ENCODE measurements at regions not wholly inside any gene's neighbourhood (a gene's known extent, or its start where the extent isn't known, plus 50 kb on each side); places are given as distances from the start of the nearest gene placed in this dataset.

- H3K4me1 ChIP-seq: peaks cover 0 to 5% (median 0%) of the 10 kb centered on the region in 9 donors
- H3K9me3 ChIP-seq: peaks cover 0 to 15% (median 0%) of the 10 kb centered on the region in 11 donors
- no peak for DNase-seq
- TF ChIP-seq, protein P1, sequence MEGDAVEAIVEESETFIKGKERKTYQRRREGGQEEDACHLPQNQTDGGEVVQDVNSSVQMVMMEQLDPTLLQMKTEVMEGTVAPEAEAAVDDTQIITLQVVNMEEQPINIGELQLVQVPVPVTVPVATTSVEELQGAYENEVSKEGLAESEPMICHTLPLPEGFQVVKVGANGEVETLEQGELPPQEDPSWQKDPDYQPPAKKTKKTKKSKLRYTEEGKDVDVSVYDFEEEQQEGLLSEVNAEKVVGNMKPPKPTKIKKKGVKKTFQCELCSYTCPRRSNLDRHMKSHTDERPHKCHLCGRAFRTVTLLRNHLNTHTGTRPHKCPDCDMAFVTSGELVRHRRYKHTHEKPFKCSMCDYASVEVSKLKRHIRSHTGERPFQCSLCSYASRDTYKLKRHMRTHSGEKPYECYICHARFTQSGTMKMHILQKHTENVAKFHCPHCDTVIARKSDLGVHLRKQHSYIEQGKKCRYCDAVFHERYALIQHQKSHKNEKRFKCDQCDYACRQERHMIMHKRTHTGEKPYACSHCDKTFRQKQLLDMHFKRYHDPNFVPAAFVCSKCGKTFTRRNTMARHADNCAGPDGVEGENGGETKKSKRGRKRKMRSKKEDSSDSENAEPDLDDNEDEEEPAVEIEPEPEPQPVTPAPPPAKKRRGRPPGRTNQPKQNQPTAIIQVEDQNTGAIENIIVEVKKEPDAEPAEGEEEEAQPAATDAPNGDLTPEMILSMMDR (IDR thresholded peaks at IDR 0.05): no peak
- no peaks in the 10 kb centered on the region for H3K36me3 ChIP-seq
- ATAC-seq: no peak
- no peak overlapping the region for H3K4me3 ChIP-seq
- no peaks in the 10 kb centered on the region for H3K27me3 ChIP-seq
- intact Hi-C loops (cut with DNase I): no loop called here
- no peak overlapping the region for H3K27ac ChIP-seq
Measured at GRCh38 chr1:65558215-65558614, 137.7 kb downstream of the LEPR start.

DNA sequence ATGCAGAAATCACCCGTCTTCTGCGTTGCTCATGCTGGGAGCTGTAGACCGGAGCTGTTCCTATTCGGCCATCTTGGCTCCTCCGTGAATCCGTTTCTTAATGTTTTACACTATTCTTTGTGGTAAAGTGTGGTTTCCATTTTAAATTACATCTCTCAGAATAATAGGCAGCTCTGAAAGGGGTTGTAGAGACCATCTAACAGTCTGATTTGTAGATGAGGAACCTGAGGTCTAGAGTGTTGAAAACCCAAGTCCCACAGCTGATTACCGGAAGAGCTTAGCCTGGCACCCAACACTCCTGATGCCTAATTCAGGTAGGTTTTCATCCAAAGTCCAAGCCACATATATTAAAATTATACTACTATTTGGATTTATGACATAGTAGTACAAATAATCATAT, 144.0 kb downstream of the LEPR start:
- intact Hi-C loops (cut with DNase I): no loop called here
- DNase-seq (no peak), ATAC-seq (no peak)
- no peak overlapping the region for H3K27ac ChIP-seq
- H3K36me3 ChIP-seq: peaks cover 0 to 16% (median 0%) of the 10 kb centered on the region in 9 donors
- no peak overlapping the region for H3K4me3 ChIP-seq
- WGBS, 2 donors: 84 to 98% methylated on average over 6 to 7 of the region's 7 CpGs
- TF ChIP-seq, protein P1 (IDR thresholded peaks at IDR 0.05): no peak
- no peaks in the 10 kb centered on the region for H3K4me1 ChIP-seq
- peaks cover 0 to 5% (median 0%) of the 10 kb centered on the region in 11 donors for H3K9me3 ChIP-seq
- no peaks in the 10 kb centered on the region for H3K27me3 ChIP-seq

- H3K4me1 ChIP-seq: no peaks in the 10 kb centered on the region
- TF ChIP-seq, protein P1 (IDR thresholded peaks at IDR 0.05): no peak
- DNase-seq (no peak), ATAC-seq (no peak)
- no peak overlapping the region for H3K4me3 ChIP-seq
- intact Hi-C loops (cut with DNase I): no loop called here
- H3K27ac ChIP-seq: no peak overlapping the region
- no peaks in the 10 kb centered on the region for H3K27me3 ChIP-seq
- peaks cover 0 to 16% (median 0%) of the 10 kb centered on the region in 9 donors for H3K36me3 ChIP-seq
- peaks cover 0 to 5% (median 0%) of the 10 kb centered on the region in 11 donors for H3K9me3 ChIP-seq
- 75 to 89% methylated on average over 3 of the region's 3 CpGs for WGBS, 2 donors
Measured at GRCh38 chr1:65568285-65568684, 147.8 kb downstream of the LEPR start.

- Histone ChIP-seq H3K27ac (no peak overlapping the region), H3K4me3 (no peak overlapping the region), H3K27me3 (no peaks in the 10 kb centered on the region), H3K36me3 (peaks cover 0 to 12% (median 0%) of the 10 kb centered on the region in 9 donors), H3K9me3 (peaks cover 0 to 5% (median 0%) of the 10 kb centered on the region in 11 donors), H3K4me1 (no peaks in the 10 kb centered on the region)
- 87% methylated on average over 10 of the region's 10 CpGs for WGBS, 2 donors
- TF ChIP-seq, protein P1 (IDR thresholded peaks at IDR 0.05): no peak
- intact Hi-C loops (cut with DNase I): no loop called here
- ATAC-seq (no peak), DNase-seq (no peak)
Measured at GRCh38 chr1:65572701-65573421, 152.4 kb downstream of the LEPR start.

All from heart right ventricle (tissue), 16 donors.